NCI-H748 (cell line): ENCODE measurements at regions not wholly inside any gene's neighbourhood (a gene's known extent, or its start where the extent isn't known, plus 50 kb on each side); places are given as distances from the start of the nearest gene placed in this dataset.
"Not testable (repeated sequence)": the region's sequence is repeated elsewhere in the genome, so short reads cannot be mapped to it uniquely, and the experiment has no call there.

Source experiments
- DNase-seq: peaks from one replicate; lab custom pipeline; 2025; ENCODE audit not compliant: unreplicated experiment; lab: John Stamatoyannopoulos, UW

- no peak for DNase-seq
Observed at GRCh38 chr13:109941221-109941620, 154.8 kb upstream of the IRS2 start.

GRCh38 chr13:109940637-109941036, 154.3 kb upstream of the IRS2 start:
- DNase-seq = no peak

- DNase-seq = no peak
Observed at GRCh38 chr13:109939838-109940237, 153.5 kb upstream of the IRS2 start.

GRCh38 chr13:109939180-109939579, 152.8 kb upstream of the IRS2 start:
- DNase-seq = no peak

- no peak for DNase-seq
Observed at GRCh38 chr13:109938255-109938936, 152.0 kb upstream of the IRS2 start.

GRCh38 chr13:109934520-109934919, 148.1 kb upstream of the IRS2 start:
- not testable (repeated sequence) for DNase-seq

GRCh38 chr13:109933476-109933875, 147.1 kb upstream of the IRS2 start:
- DNase-seq = no peak

GRCh38 chr13:109924376-109924775, 138.0 kb upstream of the IRS2 start:
- no peak for DNase-seq

GRCh38 chr13:109922518-109922917, 136.1 kb upstream of the IRS2 start:
- DNase-seq = no peak

GRCh38 chr13:109919715-109920375, 133.5 kb upstream of the IRS2 start:
- no peak for DNase-seq

GRCh38 chr13:109918179-109918711, 131.9 kb upstream of the IRS2 start:
- peak; percentile 18 for DNase-seq

- no peak for DNase-seq
Observed at GRCh38 chr13:109917422-109917821, 131.0 kb upstream of the IRS2 start.

- DNase-seq = peak; percentile 89
Observed at GRCh38 chr13:109913936-109914510, 127.6 kb upstream of the IRS2 start.

GRCh38 chr13:109913186-109913585, 126.8 kb upstream of the IRS2 start:
- peak; percentile 20 for DNase-seq

GRCh38 chr13:109910194-109910593, 123.8 kb upstream of the IRS2 start:
- no peak for DNase-seq

- no peak for DNase-seq
Observed at GRCh38 chr13:109906976-109907375, 120.6 kb upstream of the IRS2 start.

GRCh38 chr13:109904218-109904617, 117.8 kb upstream of the IRS2 start:
- DNase-seq = peak; percentile 10

- no peak for DNase-seq
Observed at GRCh38 chr13:109900741-109901140, 114.4 kb upstream of the IRS2 start.

GRCh38 chr13:109900320-109900719, 113.9 kb upstream of the IRS2 start:
- DNase-seq = no peak

- no peak for DNase-seq
Observed at GRCh38 chr13:109899748-109900147, 113.4 kb upstream of the IRS2 start.

GRCh38 chr13:109899316-109899715, 112.9 kb upstream of the IRS2 start:
- DNase-seq = no peak

GRCh38 chr13:109897988-109898624, 111.7 kb upstream of the IRS2 start:
- no peak for DNase-seq
